Astrocyte of the cerebellum (primary cell): ENCODE measurements at regions not wholly inside any gene's neighbourhood (a gene's known extent, or its start where the extent isn't known, plus 50 kb on each side); places are given as distances from the start of the nearest gene placed in this dataset.

Experiments used
- DNase-seq: peaks from one replicate; pipeline ENCODE4 v3.0.0-alpha.2; 2011; ENCODE audit warnings: low read depth
- H3K4me3 ChIP-seq: 2 replicates; pipeline ENCODE4 v1.5.1; 2011; ENCODE audit warnings: mild to moderate bottlenecking, low read depth, low read length, moderate library complexity
- in situ Hi-C: cut with HindIII; loops from 2 replicates; pipeline ENCODE4 v1.10.0; 2017; ENCODE audit warnings: low sequenced_read_pairs
- TF ChIP-seq, protein P1 (sequence below): IDR thresholded peaks from 2 replicates; pipeline ENCODE4 v1.5.1; 2012; ENCODE audit warnings: low read length, low read depth, moderate library complexity, mild to moderate bottlenecking; ENCODE audit errors: missing control alignments

DNA sequence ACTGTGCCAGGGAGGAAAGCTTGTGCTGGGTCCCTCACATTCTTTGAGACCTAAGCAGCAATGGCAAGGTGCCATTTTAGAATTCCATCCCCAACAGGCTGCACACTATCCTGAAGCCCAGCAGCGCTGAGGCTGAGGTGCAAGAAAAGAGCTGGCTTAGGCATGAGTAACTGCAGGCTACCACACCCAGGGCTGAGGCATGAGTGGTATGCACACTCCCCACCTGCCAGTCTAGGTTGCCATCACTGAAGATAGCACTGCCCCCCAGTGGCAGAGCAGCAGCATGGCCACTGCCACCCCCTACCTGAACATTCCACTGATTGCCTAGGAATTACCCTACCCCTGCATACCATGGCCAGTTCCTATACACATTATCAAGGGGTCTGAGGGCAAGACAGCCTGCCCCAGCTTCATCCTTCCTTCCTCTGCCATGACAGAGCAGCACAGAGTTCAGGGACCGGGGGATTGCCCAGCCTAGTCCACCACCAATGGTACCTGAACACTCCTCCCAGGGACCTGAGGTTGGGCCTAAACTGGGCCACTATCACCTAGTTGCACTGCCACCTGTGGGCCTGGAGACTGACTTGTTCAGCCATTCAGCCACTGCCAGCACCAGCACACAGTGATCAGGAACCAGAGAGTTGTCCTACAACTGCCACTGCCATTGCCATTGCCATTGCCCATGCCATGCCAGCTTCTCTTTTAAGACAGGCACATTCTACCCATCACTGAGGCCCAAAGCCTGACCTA, 129.8 kb downstream of the SATB1 start:
- DNase-seq, result peak; percentile 73
- H3K4me3 ChIP-seq, result no peak overlapping the region
- in situ Hi-C loops, result no loop called here
- TF ChIP-seq, protein P1, sequence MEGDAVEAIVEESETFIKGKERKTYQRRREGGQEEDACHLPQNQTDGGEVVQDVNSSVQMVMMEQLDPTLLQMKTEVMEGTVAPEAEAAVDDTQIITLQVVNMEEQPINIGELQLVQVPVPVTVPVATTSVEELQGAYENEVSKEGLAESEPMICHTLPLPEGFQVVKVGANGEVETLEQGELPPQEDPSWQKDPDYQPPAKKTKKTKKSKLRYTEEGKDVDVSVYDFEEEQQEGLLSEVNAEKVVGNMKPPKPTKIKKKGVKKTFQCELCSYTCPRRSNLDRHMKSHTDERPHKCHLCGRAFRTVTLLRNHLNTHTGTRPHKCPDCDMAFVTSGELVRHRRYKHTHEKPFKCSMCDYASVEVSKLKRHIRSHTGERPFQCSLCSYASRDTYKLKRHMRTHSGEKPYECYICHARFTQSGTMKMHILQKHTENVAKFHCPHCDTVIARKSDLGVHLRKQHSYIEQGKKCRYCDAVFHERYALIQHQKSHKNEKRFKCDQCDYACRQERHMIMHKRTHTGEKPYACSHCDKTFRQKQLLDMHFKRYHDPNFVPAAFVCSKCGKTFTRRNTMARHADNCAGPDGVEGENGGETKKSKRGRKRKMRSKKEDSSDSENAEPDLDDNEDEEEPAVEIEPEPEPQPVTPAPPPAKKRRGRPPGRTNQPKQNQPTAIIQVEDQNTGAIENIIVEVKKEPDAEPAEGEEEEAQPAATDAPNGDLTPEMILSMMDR, result peak; percentile 82

DNA sequence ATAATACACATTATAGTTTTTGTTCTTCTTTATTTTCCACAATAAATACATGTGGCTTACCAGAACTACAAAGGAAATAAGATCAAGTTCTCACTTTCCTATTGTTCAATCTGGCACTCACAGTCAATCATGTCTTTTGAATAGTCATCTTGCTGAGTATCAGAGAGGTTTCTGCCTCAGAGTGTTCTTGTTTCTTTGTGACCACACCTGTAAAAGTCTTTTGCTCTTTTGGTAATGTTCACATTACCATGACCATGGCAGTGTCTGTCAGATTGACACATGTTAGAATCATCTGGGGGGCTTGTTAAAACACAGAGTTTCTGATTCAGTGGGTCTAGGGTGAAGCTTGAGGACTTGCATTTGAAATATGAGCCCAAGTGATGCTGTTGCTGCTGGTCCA, 135.0 kb downstream of the SATB1 start:
- TF ChIP-seq, protein P1, result no peak
- in situ Hi-C loops, result no loop called here
- no peak overlapping the region for H3K4me3 ChIP-seq
- no peak for DNase-seq

DNA sequence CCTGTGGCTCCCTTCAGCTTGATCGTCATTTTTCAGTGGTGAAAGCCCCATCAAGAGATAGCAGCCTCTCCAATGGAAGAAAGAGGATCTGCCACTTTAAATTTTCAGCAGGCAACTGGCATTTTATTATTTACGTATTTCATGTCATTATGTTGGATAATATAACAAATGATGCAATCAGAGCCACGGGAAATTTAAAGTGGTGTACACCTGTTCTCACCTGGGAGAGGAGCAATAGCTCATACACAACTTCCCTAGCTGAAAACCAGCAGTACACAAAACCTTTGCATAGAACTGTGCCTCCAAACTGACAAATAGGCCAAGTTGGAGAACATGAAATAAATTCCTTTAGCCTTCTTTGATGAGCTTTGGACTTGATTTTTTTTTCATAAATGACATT, 136.9 kb downstream of the SATB1 start:
- no peak overlapping the region for H3K4me3 ChIP-seq
- no peak for DNase-seq
- TF ChIP-seq, protein P1, result no peak
- in situ Hi-C loops, result no loop called here

DNA sequence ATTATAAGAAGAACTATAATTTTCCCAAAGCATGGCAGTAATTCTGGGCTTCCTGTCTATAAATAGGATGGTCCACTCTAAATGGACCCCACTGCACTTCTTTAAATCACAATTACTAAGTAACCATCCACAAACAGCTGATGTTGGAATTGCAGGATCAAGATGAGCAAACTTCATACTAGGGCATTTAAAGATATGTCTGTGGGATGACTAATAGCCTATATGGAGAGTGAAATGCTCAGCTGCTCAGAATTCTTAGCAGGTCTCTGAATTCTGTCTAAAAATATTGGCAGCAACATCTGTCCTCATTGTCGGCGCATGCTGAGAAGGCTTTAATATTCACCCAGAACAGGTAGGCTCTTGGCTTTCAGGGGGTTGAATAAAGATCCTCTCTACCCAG, 140.4 kb downstream of the SATB1 start:
- DNase-seq, result no peak
- no peak overlapping the region for H3K4me3 ChIP-seq
- TF ChIP-seq, protein P1, result no peak
- in situ Hi-C loops, result no loop called here

DNA sequence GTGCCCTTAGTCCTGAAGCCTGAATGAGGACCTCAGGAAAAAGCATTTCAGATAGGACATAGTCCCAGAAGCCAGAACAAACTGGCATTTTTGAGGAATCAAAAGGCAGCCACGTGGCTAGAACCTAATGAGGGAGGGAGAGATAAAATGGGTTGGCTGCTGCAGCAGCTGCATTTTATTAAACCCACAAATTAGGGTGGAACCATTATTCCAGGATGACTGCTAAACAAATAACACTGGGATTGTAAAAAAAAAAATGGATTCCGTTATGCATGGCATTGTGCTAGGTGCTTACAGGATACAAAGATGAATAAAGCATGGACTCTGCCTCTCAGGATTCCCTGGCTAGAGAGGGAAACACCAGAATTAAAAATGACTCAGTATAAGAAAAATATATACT, 141.5 kb downstream of the SATB1 start:
- no peak for DNase-seq
- in situ Hi-C loops, result no loop called here
- TF ChIP-seq, protein P1, result no peak

DNA sequence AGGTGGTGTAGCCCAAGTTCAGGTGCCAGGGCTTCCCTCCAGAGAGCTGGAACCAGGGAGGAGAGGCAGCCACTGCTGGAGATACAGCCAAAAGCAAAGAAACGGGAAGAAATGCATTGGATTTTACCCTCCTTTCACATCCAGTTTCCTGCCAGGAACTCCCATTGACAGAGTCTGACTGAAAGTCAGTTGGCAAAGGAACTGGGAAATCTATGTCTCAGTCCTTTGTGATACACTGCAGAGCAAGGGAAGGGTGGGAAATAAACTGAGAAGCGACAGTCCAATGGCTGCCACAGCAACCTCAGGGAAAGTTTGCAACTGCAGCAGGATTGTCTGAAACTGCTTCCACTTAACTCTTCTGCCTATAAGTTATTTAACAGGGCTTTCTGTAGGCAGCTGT, 142.6 kb downstream of the SATB1 start:
- in situ Hi-C loops, result no loop called here
- TF ChIP-seq, protein P1, result no peak
- no peak overlapping the region for H3K4me3 ChIP-seq
- DNase-seq, result no peak

More for the DNA sequence above, 141.5 kb downstream of the SATB1 start:
- H3K4me3 ChIP-seq, result no peak overlapping the region
